Colonic mucosa (tissue), 4 donors: ENCODE measurements at regions not wholly inside any gene's neighbourhood (a gene's known extent, or its start where the extent isn't known, plus 50 kb on each side); places are given as distances from the start of the nearest gene placed in this dataset.
"Not testable (repeated sequence)": the region's sequence is repeated elsewhere in the genome, so short reads cannot be mapped to it uniquely, and the experiment has no call there.

Experiments used
- DNase-seq: peaks from one replicate; pipeline ENCODE4 v3.0.0-alpha.2; 2020
- H3K27ac ChIP-seq: fragments of 200-600 bp; one replicate; pipeline ENCODE4 v1.8.0; 2021
- H3K27me3 ChIP-seq: fragments of 200-600 bp; one replicate; pipeline ENCODE4 v1.8.0; 2021
- H3K36me3 ChIP-seq: fragments of 200-600 bp; one replicate; pipeline ENCODE4 v1.8.0; 2021
- H3K4me1 ChIP-seq: fragments of 200-600 bp; one replicate; pipeline ENCODE4 v1.8.0; 2021; ENCODE audit warnings: mild to moderate bottlenecking
- H3K4me3 ChIP-seq: fragments of 200-600 bp; one replicate; pipeline ENCODE4 v1.8.0; 2021
- H3K9ac ChIP-seq, 2 donors: one replicate each; pipeline ENCODE4 v1.7.0; 2013; ENCODE audit warnings: control low read depth in 2 of 2, low read depth in 2 of 2, low read length in 2 of 2
- H3K9me3 ChIP-seq: fragments of 200-600 bp; one replicate; pipeline ENCODE4 v1.8.0; 2021
- CTCF ChIP-seq: fragments of 200-600 bp; IDR thresholded peaks from one replicate; pipeline ENCODE4 v1.8.0; 2022; ENCODE audit warnings: antibody characterized with exemption, mild to moderate bottlenecking
- intact Hi-C: fragments of 100-400 bp; cut with DNase I; formaldehyde crosslinking; loops from one replicate; pipeline ENCODE4 v1.14.1; 2022
- donor health status: healthy.
- donor health status: DM: no; HTN: no; CAD: no.
- donor health status: DM: no; HTN: no; CAD: no.

GRCh38 chr14:106691601-106692291 is 1165.4 kb downstream of the TMEM121 start:
- Histone ChIP-seq H3K4me3 (no peak overlapping the region), H3K9ac (no peak overlapping the region), H3K27ac (no peak overlapping the region), H3K9me3 (no peaks in the 10 kb centered on the region), H3K27me3 (no peaks in the 10 kb centered on the region), H3K36me3 (no peaks in the 10 kb centered on the region), H3K4me1 (no peaks in the 10 kb centered on the region)
- intact Hi-C loops: no loop called here
- peak; percentile 30 for DNase-seq
- TF ChIP-seq CTCF: no peak

- no peak overlapping the region for H3K27ac ChIP-seq
- H3K9ac ChIP-seq: no peak overlapping the region
- no peak for TF ChIP-seq CTCF
- no peaks in the 10 kb centered on the region for H3K9me3 ChIP-seq
- intact Hi-C loops: no loop called here
- no peaks in the 10 kb centered on the region for H3K4me1 ChIP-seq
- H3K27me3 ChIP-seq: no peaks in the 10 kb centered on the region
- no peak for DNase-seq
- no peaks in the 10 kb centered on the region for H3K36me3 ChIP-seq
- no peak overlapping the region for H3K4me3 ChIP-seq
Observed at GRCh38 chr14:106694638-106695393, 1168.4 kb downstream of the TMEM121 start.

- not testable (repeated sequence) for H3K9me3 ChIP-seq
Observed at GRCh38 chr14:106698620-106699267, 1172.4 kb downstream of the TMEM121 start.

GRCh38 chr14:106703651-106704050 is 1177.3 kb downstream of the TMEM121 start:
- H3K9ac ChIP-seq, H3K4me1 ChIP-seq, H3K4me3 ChIP-seq, DNase-seq, intact Hi-C loops, H3K9me3 ChIP-seq, H3K27me3 ChIP-seq, H3K36me3 ChIP-seq, H3K27ac ChIP-seq: not testable (repeated sequence)

More at GRCh38 chr14:106698620-106699267, 1172.4 kb downstream of the TMEM121 start:
- H3K4me3 ChIP-seq, H3K36me3 ChIP-seq, H3K4me1 ChIP-seq, intact Hi-C loops, DNase-seq, H3K27me3 ChIP-seq, H3K9ac ChIP-seq, H3K27ac ChIP-seq: not testable (repeated sequence)

GRCh38 chr14:106706488-106706887 is 1180.1 kb downstream of the TMEM121 start:
- intact Hi-C loops: not testable (repeated sequence)

GRCh38 chr14:106710187-106710586 is 1183.8 kb downstream of the TMEM121 start:
- not testable (repeated sequence) for H3K9ac ChIP-seq

More at GRCh38 chr14:106706488-106706887, 1180.1 kb downstream of the TMEM121 start:
- not testable (repeated sequence) for H3K27me3 ChIP-seq, H3K36me3 ChIP-seq, H3K27ac ChIP-seq, DNase-seq, H3K4me1 ChIP-seq, H3K9ac ChIP-seq, H3K4me3 ChIP-seq, H3K9me3 ChIP-seq

GRCh38 chr14:106712513-106712912 is 1186.1 kb downstream of the TMEM121 start:
- intact Hi-C loops, H3K9me3 ChIP-seq, H3K4me3 ChIP-seq, H3K9ac ChIP-seq, DNase-seq, H3K27ac ChIP-seq, H3K27me3 ChIP-seq, H3K4me1 ChIP-seq, H3K36me3 ChIP-seq: not testable (repeated sequence)

More at GRCh38 chr14:106710187-106710586, 1183.8 kb downstream of the TMEM121 start:
- H3K4me1 ChIP-seq, H3K27me3 ChIP-seq, H3K9me3 ChIP-seq, H3K36me3 ChIP-seq, intact Hi-C loops, DNase-seq, H3K27ac ChIP-seq, H3K4me3 ChIP-seq: not testable (repeated sequence)

GRCh38 chr14:106714446-106715428 is 1188.4 kb downstream of the TMEM121 start:
- not testable (repeated sequence) for H3K36me3 ChIP-seq

GRCh38 chr14:106717544-106717943 is 1191.2 kb downstream of the TMEM121 start:
- H3K27me3 ChIP-seq, H3K9me3 ChIP-seq, H3K36me3 ChIP-seq, DNase-seq, H3K4me1 ChIP-seq, intact Hi-C loops, H3K4me3 ChIP-seq, H3K9ac ChIP-seq, H3K27ac ChIP-seq: not testable (repeated sequence)

More at GRCh38 chr14:106714446-106715428, 1188.4 kb downstream of the TMEM121 start:
- H3K4me3 ChIP-seq, H3K9me3 ChIP-seq, intact Hi-C loops, H3K4me1 ChIP-seq, H3K9ac ChIP-seq, H3K27ac ChIP-seq, H3K27me3 ChIP-seq, DNase-seq: not testable (repeated sequence)

- H3K36me3 ChIP-seq, H3K4me1 ChIP-seq, H3K4me3 ChIP-seq, H3K9me3 ChIP-seq, H3K9ac ChIP-seq, intact Hi-C loops, H3K27ac ChIP-seq, H3K27me3 ChIP-seq, DNase-seq: not testable (repeated sequence)
Observed at GRCh38 chr14:106719880-106720279, 1193.5 kb downstream of the TMEM121 start.
